ENCODE measurements at regions not wholly inside any gene's neighbourhood (a gene's known extent, or its start where the extent isn't known, plus 50 kb on each side); places are given as distances from the start of the nearest gene placed in this dataset.
"Not testable (repeated sequence)": the region's sequence is repeated elsewhere in the genome, so short reads cannot be mapped to it uniquely, and the experiment has no call there.

DNA sequence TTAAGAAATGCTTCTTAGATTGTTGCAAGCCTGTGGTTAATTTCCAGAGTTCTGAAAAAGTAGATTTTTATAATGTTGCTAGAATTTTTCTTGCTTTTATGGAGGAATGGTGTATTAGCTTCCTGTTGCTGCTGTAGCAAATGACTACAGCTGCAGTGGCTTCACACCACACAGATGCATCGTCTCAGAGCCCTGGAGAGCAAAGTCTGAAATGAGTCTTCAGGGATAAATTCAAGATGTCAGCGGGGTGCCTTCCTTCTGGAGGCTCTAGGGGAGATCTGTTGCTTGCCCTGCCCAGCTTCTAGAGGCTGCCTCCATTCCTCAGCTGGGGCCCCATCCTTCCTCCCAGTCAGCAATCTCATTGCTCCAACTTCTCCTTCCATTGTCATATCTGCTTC lies 187.8 kb downstream of the ZNF516 start:
- no peaks in the 10 kb centered on the region for H3K4me1 ChIP-seq (ENCODE audit: control insufficient read depth, insufficient read depth, low read length)
- H3K9ac ChIP-seq (ENCODE audit: low read depth, low read length) = no peak overlapping the region
- no peaks in the 10 kb centered on the region for H3K27me3 ChIP-seq (ENCODE audit: control insufficient read depth, insufficient read depth, low read length)

DNA sequence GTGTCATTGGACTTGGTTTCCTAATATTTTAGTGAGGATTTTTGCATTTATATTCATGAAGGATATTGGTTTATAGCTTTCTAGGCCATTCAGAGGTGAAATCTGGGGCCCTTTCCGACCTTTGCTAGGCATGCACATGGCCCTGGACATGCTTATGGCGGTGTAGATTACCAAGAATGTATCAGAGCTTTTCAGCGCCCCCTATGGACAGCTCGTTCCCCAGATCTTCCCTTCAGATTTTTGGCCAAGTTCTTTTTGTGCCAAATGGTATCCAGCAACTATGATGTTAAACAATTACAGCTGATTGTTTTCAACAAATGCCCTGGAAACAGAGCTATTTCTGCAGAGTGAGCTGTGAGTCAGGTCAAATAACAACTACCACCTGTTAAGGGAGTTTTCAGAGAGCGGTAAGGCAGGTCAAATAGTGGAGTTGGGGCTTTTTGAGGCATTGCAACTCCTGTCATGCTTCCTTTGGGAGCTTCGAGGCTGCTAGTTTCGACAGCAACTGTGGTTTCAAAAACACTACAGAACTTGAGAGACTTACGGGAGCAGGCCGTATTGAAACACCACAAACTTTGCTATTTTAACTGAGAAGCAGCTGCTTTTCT lies 188.3 kb downstream of the ZNF516 start:
- Histone ChIP-seq H3K4me1 (ENCODE audit: control insufficient read depth, insufficient read depth, low read length) (no peaks in the 10 kb centered on the region), H3K9ac (ENCODE audit: low read depth, low read length) (no peak overlapping the region), H3K27me3 (ENCODE audit: control insufficient read depth, insufficient read depth, low read length) (no peaks in the 10 kb centered on the region), H3K36me3 (ENCODE audit: control insufficient read depth, insufficient read depth, low read length) (no peaks in the 10 kb centered on the region), H3K9me3 (ENCODE audit: control insufficient read depth, insufficient read depth, low read length) (no peaks in the 10 kb centered on the region), H3K4me3 (ENCODE audit: low read depth, low read length) (no peak overlapping the region), H3K27ac (ENCODE audit: low read depth, low read length) (no peak overlapping the region)

More for the DNA sequence above, 187.8 kb downstream of the ZNF516 start:
- no peak overlapping the region for H3K27ac ChIP-seq (ENCODE audit: low read depth, low read length)
- no peaks in the 10 kb centered on the region for H3K36me3 ChIP-seq (ENCODE audit: control insufficient read depth, insufficient read depth, low read length)
- no peak overlapping the region for H3K4me3 ChIP-seq (ENCODE audit: low read depth, low read length)
- H3K9me3 ChIP-seq (ENCODE audit: control insufficient read depth, insufficient read depth, low read length) = no peaks in the 10 kb centered on the region

DNA sequence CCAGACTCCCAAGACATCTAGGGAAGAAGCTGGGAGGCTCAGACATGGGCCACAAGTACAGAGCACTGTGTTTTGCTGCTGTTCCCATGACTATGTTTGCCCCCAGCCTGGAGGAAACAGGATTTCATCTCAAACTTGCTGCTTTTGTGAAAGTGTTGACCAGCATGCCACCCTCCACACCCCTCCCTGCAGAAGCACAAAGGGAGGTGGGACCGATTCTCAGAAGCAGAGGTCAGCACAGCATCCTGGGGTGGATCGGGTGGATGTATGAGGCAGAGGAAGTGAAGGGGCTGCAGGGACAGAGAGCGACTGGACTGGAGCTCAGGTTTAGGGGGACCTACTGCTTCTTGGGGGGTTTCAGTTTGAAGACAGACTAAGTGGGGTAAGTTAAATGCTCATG lies 209.2 kb downstream of the ZNF516 start:
- H3K36me3 ChIP-seq (ENCODE audit: control insufficient read depth, insufficient read depth, low read length) = no peaks in the 10 kb centered on the region
- no peak overlapping the region for H3K27ac ChIP-seq (ENCODE audit: low read depth, low read length)
- no peaks in the 10 kb centered on the region for H3K27me3 ChIP-seq (ENCODE audit: control insufficient read depth, insufficient read depth, low read length)
- no peaks in the 10 kb centered on the region for H3K9me3 ChIP-seq (ENCODE audit: control insufficient read depth, insufficient read depth, low read length)
- no peak overlapping the region for H3K4me3 ChIP-seq (ENCODE audit: low read depth, low read length)
- H3K9ac ChIP-seq (ENCODE audit: low read depth, low read length) = no peak overlapping the region
- H3K4me1 ChIP-seq (ENCODE audit: control insufficient read depth, insufficient read depth, low read length) = no peaks in the 10 kb centered on the region

DNA sequence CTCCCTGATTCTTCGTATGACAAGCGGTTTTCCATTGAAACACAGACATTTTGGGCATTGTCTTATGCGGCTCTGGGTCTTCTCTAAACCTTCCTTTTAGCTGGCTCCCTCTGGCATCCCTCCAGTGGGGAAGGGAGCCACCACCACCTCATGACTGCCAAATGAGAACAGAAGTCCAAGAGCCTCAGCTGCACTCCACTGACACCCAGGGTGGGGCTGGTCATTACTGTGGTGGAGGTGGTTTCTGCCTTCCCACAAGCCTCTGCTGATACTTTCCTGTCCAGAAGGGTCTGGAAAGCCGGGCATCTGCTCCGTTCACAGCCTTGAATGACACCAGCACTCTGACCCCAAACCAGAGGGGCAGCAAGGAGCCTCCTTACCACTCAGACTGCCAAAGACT lies 213.5 kb downstream of the ZNF516 start:
- H3K4me1 ChIP-seq (ENCODE audit: control insufficient read depth, insufficient read depth, low read length) = no peaks in the 10 kb centered on the region
- no peak overlapping the region for H3K27ac ChIP-seq (ENCODE audit: low read depth, low read length)
- no peaks in the 10 kb centered on the region for H3K27me3 ChIP-seq (ENCODE audit: control insufficient read depth, insufficient read depth, low read length)
- H3K36me3 ChIP-seq (ENCODE audit: control insufficient read depth, insufficient read depth, low read length) = no peaks in the 10 kb centered on the region
- H3K9me3 ChIP-seq (ENCODE audit: control insufficient read depth, insufficient read depth, low read length) = no peaks in the 10 kb centered on the region
- H3K9ac ChIP-seq (ENCODE audit: low read depth, low read length) = no peak overlapping the region
- no peak overlapping the region for H3K4me3 ChIP-seq (ENCODE audit: low read depth, low read length)

DNA sequence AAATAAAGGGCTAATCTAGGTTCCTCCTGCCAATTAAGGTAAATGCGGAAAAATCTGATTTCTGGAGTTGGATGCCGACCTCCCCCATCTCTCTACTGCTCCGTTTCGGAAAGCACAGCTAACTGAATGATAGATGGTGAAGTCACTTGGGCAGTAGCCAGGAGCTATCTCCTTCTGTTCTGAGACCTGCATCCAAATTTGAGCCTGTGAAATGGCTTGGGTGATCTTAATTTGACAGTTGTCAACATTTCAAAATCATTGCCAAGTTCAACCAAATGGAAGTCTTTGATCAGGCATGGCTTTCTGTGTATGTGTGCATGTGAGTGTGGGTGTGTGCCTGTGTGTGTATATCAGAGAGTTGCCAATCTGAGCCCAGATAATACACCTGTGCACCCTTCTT lies 217.2 kb downstream of the ZNF516 start:
- H3K9ac ChIP-seq (ENCODE audit: low read depth, low read length) = no peak overlapping the region
- H3K27me3 ChIP-seq (ENCODE audit: control insufficient read depth, insufficient read depth, low read length) = no peaks in the 10 kb centered on the region
- H3K4me3 ChIP-seq (ENCODE audit: low read depth, low read length) = no peak overlapping the region
- no peaks in the 10 kb centered on the region for H3K36me3 ChIP-seq (ENCODE audit: control insufficient read depth, insufficient read depth, low read length)
- H3K9me3 ChIP-seq (ENCODE audit: control insufficient read depth, insufficient read depth, low read length) = no peaks in the 10 kb centered on the region
- H3K4me1 ChIP-seq (ENCODE audit: control insufficient read depth, insufficient read depth, low read length) = no peaks in the 10 kb centered on the region
- no peak overlapping the region for H3K27ac ChIP-seq (ENCODE audit: low read depth, low read length)

DNA sequence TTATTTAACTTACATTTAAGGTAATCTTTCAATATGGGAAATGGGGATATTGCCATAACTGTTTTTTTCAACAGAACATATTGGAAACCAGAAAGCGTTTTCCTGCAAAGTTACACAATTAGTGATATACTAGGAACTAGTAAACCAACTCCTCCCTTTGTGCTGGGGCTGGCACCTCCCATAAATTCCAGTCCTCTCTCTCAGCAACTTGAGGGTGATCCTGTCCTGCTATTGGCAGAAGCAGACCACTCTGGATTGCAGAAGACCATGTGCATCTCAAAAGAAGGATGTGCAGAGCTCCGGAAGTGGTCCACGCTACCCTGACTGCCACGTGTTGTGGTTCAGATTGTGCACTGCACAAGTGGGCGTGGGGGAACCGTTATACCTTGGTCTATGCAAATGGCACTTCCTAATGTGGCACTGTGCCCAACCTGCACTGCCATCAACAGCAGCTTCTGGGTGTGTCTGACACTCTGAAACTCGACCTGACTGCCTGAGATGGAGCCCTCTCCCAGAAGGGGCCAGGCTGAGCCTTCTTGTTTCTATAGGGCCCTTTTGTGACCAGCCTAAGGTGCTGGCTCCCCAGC lies 219.2 kb downstream of the ZNF516 start:
- Histone ChIP-seq H3K9ac (ENCODE audit: low read depth, low read length) (no peak overlapping the region), H3K4me1 (ENCODE audit: control insufficient read depth, insufficient read depth, low read length) (no peaks in the 10 kb centered on the region), H3K27me3 (ENCODE audit: control insufficient read depth, insufficient read depth, low read length) (no peaks in the 10 kb centered on the region), H3K9me3 (ENCODE audit: control insufficient read depth, insufficient read depth, low read length) (no peaks in the 10 kb centered on the region), H3K27ac (ENCODE audit: low read depth, low read length) (no peak overlapping the region), H3K4me3 (ENCODE audit: low read depth, low read length) (no peak overlapping the region), H3K36me3 (ENCODE audit: control insufficient read depth, insufficient read depth, low read length) (no peaks in the 10 kb centered on the region)

DNA sequence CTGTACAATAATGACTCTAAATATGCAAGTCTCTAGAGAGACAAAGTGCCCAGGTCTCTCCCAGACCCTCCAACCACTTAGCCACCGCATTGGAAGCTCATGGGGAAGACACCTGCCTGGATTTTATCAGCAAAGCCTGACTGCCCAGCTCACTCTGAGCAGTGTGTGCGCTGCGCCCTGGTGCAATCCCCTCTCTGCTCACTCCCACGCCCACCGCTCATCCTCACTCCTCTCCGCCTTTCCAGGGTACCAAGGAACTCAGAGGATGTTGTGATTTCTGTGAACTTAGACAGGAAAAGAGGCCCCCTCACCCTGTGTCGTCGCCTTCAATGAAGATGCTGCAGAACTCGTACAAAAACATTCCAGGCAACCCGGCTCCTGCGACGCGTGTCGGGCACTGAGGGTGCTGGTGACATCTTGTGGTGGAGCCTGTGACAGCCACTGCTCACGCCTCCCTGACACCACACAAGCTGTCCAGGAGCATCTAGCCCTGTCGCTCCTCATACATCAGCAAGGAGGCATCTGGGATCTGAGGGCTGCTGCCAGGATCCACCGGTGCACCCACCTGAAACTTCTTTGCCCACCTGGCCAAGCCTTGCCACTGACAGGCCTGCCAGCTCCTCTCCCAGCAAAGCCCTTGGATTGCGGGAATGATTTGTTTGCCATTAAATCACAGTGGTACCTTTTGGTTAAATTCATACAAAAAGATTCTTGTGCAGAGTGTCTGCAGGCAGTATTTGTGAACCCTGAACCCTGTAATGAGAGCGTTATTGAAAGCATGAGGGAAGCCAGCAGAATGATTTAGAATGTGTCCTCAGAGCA lies 220.4 kb downstream of the ZNF516 start:
- Histone ChIP-seq H3K9ac (ENCODE audit: low read depth, low read length) (no peak overlapping the region), H3K9me3 (ENCODE audit: control insufficient read depth, insufficient read depth, low read length) (no peaks in the 10 kb centered on the region), H3K27me3 (ENCODE audit: control insufficient read depth, insufficient read depth, low read length) (no peaks in the 10 kb centered on the region), H3K4me1 (ENCODE audit: control insufficient read depth, insufficient read depth, low read length) (no peaks in the 10 kb centered on the region), H3K36me3 (ENCODE audit: control insufficient read depth, insufficient read depth, low read length) (no peaks in the 10 kb centered on the region), H3K27ac (ENCODE audit: low read depth, low read length) (no peak overlapping the region), H3K4me3 (ENCODE audit: low read depth, low read length) (no peak overlapping the region)

DNA sequence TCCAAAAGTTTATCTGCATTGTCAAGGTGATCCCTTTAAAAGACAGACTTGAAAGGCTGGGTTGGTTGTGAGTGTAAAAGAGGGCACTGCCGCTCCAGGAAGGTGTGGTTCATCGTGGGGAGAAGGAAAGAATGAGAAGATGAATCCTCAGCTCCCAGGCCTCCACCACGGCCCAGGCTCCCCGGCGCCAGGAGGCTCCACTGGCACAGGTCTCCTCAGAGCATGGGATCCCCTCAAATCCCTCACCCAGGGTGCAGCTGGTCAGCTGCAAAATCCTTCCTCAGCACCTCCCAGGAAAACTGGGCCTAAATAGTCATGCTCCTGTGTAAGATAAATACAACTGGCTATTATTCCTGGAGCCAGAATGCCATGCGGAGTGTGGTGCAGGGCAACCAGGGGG lies 221.1 kb downstream of the ZNF516 start:
- no peaks in the 10 kb centered on the region for H3K27me3 ChIP-seq (ENCODE audit: control insufficient read depth, insufficient read depth, low read length)
- no peak overlapping the region for H3K27ac ChIP-seq (ENCODE audit: low read depth, low read length)
- no peaks in the 10 kb centered on the region for H3K9me3 ChIP-seq (ENCODE audit: control insufficient read depth, insufficient read depth, low read length)
- no peak overlapping the region for H3K4me3 ChIP-seq (ENCODE audit: low read depth, low read length)
- H3K9ac ChIP-seq (ENCODE audit: low read depth, low read length) = no peak overlapping the region
- H3K4me1 ChIP-seq (ENCODE audit: control insufficient read depth, insufficient read depth, low read length) = no peaks in the 10 kb centered on the region
- H3K36me3 ChIP-seq (ENCODE audit: control insufficient read depth, insufficient read depth, low read length) = no peaks in the 10 kb centered on the region

DNA sequence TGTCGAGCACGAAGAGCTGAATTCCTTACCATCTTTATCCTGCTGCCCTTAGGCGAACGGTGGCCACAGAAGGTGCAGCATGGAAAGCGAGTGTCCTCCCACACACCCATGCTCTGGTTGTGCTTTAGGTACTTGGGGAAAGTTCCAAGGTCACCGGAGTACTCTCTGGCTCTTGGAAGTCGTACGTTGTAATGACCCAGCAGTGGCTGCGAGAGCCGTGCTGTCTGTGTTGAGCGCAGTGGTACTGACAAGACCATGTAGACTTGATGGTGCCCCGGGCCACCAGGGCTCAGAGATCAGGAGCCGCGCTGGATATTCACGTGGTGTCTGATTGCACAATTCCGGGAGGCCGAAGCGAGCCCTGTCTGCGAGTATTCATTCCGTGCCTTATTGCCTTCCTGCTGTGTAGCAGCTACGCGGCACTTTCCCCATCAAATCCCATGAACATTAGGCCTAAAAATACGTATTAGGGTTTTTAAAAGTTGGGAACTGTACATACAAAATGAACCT lies 222.0 kb downstream of the ZNF516 start:
- no peaks in the 10 kb centered on the region for H3K36me3 ChIP-seq (ENCODE audit: control insufficient read depth, insufficient read depth, low read length)
- H3K27me3 ChIP-seq (ENCODE audit: control insufficient read depth, insufficient read depth, low read length) = no peaks in the 10 kb centered on the region
- no peaks in the 10 kb centered on the region for H3K4me1 ChIP-seq (ENCODE audit: control insufficient read depth, insufficient read depth, low read length)
- H3K4me3 ChIP-seq (ENCODE audit: low read depth, low read length) = no peak overlapping the region
- H3K9me3 ChIP-seq (ENCODE audit: control insufficient read depth, insufficient read depth, low read length) = no peaks in the 10 kb centered on the region
- H3K27ac ChIP-seq (ENCODE audit: low read depth, low read length) = no peak overlapping the region
- no peak overlapping the region for H3K9ac ChIP-seq (ENCODE audit: low read depth, low read length)

DNA sequence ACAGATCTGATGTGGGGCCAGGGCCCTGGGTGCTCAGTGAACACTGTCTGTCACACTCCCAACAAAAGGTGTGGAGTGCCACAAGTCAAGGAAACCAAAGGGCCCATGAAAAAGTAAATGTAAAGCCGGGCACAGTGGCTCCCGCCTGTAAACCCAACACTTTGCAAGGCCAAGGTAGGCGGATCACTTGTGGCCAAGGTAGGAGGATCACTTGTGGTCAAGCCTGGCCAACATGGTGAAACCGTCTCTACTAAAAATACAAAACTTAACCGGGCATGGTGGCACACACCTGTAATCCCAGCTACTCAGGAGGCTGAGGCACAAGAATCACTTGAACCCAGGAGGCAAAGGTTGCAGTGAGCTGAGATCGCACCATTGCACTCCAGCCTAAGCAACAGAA lies 227.6 kb downstream of the ZNF516 start:
- peaks cover 18% of the 10 kb centered on the region for H3K4me1 ChIP-seq (ENCODE audit: control insufficient read depth, insufficient read depth, low read length)
- H3K27me3 ChIP-seq (ENCODE audit: control insufficient read depth, insufficient read depth, low read length); H3K9me3 ChIP-seq (ENCODE audit: control insufficient read depth, insufficient read depth, low read length): not testable (repeated sequence)

More for the DNA sequence above, 227.6 kb downstream of the ZNF516 start:
- H3K27ac ChIP-seq (ENCODE audit: low read depth, low read length); H3K36me3 ChIP-seq (ENCODE audit: control insufficient read depth, insufficient read depth, low read length); H3K4me3 ChIP-seq (ENCODE audit: low read depth, low read length); H3K9ac ChIP-seq (ENCODE audit: low read depth, low read length): not testable (repeated sequence)
